GM19239 (cell line): ENCODE measurements at regions not wholly inside any gene's neighbourhood (a gene's known extent, or its start where the extent isn't known, plus 50 kb on each side); places are given as distances from the start of the nearest gene placed in this dataset.

Experiments
- DNase-seq: peaks from one replicate; pipeline ENCODE4 v3.0.0; 2011; ENCODE audit warnings: low spot score; ENCODE audit not compliant: insufficient read length
- FAIRE-seq: peaks from 2 replicates; lab custom pipeline; 2011; peaks lifted over from hg19 to GRCh38; lab: Jason Lieb, UNC

- no peak for DNase-seq
- no peak for FAIRE-seq
Measured at GRCh38 chr22:27431896-27432295, 369.7 kb downstream of the MN1 start.

- DNase-seq: no peak
- no peak for FAIRE-seq
Measured at GRCh38 chr22:27433099-27433498, 368.5 kb downstream of the MN1 start.

DNA sequence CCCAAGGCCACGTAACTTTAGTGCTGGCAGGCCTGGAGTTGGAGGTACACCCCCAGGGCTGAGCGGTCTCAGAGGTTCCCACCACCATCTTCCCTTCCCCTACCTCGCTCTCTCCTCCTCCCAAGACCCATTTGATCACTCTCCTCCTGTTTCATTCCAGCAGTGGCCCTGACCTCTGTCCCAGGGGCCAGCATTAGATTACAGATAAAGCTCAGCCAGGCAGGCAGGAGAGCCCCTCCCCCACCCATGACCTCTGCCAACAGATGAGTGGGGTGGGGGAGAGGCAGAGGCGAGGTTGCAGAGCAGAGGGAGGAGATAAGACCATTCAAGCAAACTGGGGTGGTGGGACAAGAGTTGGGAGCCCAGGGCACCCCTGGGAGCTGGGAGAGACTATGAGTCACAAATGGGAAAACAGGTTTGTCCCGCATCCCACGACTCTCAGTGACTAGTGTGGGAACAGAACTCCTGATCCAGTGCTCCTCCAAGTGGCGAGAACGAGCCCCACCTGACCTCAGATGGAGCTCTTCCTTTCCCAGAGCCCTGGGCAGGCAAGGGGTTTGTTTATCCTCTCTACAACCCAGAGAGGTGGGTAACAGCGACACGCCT is 367.9 kb downstream of the MN1 start:
- FAIRE-seq (no peak), DNase-seq (no peak)

GRCh38 chr22:27434898-27435297 is 366.7 kb downstream of the MN1 start:
- FAIRE-seq: no peak
- DNase-seq: no peak

- DNase-seq (no peak), FAIRE-seq (no peak)
Measured at GRCh38 chr22:27435844-27436576, 365.5 kb downstream of the MN1 start.

DNA sequence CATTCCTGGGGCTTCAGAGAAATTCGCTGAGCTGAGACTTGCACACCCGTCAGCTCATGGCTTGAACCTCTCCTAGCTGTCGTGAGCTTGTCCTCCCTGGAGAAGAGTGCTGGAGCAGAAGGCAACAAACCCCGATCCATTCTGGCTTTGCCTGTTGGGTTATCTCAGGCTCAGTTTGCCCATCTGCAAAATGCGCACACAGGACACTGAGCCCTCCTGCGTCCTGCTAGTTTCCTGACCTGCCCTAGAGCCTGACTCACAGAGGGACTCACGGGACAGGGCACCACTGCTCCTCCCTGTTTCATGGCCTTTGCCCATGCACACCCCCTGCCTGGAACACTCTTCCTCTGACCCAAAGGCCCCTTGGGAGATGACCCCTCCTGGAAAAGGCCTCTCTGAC is 365.0 kb downstream of the MN1 start:
- FAIRE-seq (no peak), DNase-seq (no peak)

- FAIRE-seq: no peak
- no peak for DNase-seq
Measured at GRCh38 chr22:27437570-27437969, 364.0 kb downstream of the MN1 start.

DNA sequence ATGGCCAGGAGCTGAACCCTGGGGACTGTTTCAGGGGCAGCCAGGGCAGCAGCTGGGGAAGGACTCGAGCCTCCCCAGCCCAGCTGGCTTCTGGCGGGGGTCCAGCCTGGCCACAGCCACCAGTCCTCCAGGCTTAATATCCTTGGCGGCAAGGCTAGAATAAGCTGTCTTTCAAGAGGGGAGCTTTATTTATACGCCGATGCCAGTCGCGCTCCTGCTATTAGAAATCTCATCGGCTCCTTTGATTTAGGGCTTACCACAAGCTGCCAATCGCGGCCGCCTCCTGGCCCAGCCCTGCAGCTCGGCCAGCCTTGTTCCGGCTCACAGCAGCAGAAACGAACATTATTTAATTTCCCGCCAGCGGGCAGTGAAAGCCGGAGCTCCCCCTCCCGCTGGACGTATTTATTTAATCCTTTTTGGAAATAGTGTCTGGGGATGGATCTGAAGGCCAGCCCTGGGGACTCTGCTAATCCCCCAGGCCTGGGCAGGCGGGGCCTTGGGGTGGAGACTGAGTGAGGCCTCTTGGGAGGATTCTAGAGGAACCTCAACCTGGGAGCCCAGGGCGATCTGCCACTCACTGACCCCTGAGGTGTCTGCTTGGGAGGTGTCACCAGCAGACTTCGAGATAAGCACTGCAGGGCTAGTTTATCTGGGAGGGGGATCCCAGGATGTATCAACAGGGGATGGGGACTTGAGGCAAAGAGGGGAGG is 363.1 kb downstream of the MN1 start:
- no peak for FAIRE-seq
- DNase-seq: no peak

DNA sequence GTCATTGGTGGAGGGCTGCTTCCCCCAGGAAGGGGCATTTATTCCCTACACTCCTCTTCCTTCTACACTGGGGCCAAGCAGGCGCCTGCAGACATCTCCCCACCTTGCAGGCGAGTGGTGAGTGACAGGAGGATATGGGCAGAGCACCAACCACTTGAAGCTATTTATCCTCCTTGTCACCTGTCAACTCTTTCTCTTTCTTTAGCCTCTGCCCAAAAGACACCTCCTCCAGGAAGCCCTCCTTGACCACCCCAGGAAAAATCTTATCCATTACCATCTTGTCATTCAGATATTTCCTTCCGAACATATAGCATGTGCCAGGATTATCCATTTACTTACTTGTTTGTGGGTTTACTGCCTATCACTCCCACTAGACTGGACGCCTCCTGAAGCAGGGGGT is 362.4 kb downstream of the MN1 start:
- FAIRE-seq: no peak
- no peak for DNase-seq

GRCh38 chr22:27440304-27440865 is 361.2 kb downstream of the MN1 start:
- no peak for FAIRE-seq
- DNase-seq: no peak

DNA sequence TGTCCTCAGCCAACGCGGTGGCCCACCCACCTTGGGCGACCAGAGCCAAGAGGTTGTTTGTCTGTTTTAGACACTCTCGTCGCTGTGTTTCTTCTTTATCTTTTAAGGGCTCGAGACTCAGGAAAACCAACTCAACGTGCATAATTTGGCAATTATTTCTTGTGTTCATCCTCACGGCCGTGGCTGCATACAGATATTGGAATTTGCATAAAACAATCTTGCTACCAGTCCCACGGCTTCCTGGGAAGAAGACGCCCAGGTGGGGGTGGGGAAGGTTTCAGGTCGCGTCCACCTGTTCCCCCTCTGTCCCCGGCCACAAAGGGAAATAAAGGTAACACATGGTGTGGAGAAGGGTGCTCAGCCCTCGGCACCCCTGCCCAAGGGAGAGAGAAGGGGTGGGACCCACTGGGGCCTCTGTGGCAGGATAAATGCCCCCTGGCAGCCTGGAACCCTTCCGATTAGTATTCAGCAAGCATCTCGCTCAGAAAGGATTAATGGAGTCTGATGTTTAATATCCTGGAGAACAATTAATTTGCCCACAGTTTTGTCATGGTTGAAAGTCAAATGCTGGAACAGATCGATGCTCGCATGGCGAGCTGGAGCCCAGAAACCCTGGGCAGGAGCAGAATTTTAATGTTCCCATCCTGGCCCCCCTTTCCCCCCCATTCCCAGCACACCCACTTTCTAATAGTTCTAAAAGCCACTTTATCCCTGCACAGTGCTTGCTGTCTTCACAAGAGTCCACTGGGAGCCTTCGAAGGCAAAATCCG is 359.7 kb downstream of the MN1 start:
- FAIRE-seq (no peak), DNase-seq (no peak)

DNA sequence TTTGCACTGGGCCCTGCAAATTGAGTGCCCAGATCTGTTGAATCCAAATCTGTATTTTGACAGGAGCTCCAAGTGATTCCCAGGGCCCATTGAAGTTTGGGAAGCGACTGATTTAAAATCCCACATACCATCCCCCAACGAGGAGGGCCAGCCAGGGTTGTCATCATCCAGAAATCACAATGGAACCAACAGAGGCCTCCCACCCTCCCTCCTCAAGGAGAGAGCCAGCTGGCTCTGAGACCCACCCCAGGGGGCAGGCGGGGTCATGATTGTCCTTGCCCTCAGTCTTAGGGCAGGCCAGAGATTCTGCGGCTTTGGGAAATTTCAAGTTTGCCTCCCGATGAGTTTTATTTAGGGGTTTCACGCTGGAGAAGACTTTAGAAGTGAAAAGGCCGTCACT is 358.2 kb downstream of the MN1 start:
- no peak for FAIRE-seq
- no peak for DNase-seq

GRCh38 chr22:27445881-27446280 is 355.7 kb downstream of the MN1 start:
- DNase-seq (no peak), FAIRE-seq (no peak)

GRCh38 chr22:27447289-27447688 is 354.3 kb downstream of the MN1 start:
- FAIRE-seq (no peak), DNase-seq (no peak)

- DNase-seq: no peak
- FAIRE-seq: no peak
Measured at GRCh38 chr22:27450448-27450847, 351.1 kb downstream of the MN1 start.

- no peak for DNase-seq
- no peak for FAIRE-seq
Measured at GRCh38 chr22:27452245-27452644, 349.3 kb downstream of the MN1 start.

DNA sequence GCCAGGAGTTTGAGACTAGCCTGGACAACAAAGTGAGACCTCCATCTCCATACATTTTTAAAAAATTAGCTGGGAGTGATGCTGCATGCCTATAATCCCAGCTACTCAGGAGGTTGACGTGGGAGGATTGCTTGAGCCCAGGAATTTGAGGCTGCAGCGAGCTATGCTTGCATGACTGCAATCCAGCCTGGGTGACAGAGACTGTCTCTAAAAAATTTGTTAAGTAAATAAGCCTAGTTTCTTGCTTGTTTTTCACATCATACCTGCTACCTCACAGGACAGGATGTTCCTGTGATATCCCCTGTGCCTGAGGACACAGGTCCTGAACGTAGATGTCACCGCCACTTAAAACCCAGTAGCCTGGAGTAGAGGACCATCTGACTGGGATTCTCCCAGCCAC is 348.6 kb downstream of the MN1 start:
- DNase-seq (no peak), FAIRE-seq (no peak)

- no peak for FAIRE-seq
Measured at GRCh38 chr22:27453725-27454124, 347.8 kb downstream of the MN1 start.

GRCh38 chr22:27454807-27455450 is 346.6 kb downstream of the MN1 start:
- no peak for DNase-seq
- FAIRE-seq: no peak

More at GRCh38 chr22:27453725-27454124, 347.8 kb downstream of the MN1 start:
- no peak for DNase-seq

GRCh38 chr22:27455526-27455925 is 346.0 kb downstream of the MN1 start:
- FAIRE-seq: no peak
- DNase-seq: no peak
